ENCODE measurements at regions not wholly inside any gene's neighbourhood (a gene's known extent, or its start where the extent isn't known, plus 50 kb on each side); places are given as distances from the start of the nearest gene placed in this dataset.

DNA sequence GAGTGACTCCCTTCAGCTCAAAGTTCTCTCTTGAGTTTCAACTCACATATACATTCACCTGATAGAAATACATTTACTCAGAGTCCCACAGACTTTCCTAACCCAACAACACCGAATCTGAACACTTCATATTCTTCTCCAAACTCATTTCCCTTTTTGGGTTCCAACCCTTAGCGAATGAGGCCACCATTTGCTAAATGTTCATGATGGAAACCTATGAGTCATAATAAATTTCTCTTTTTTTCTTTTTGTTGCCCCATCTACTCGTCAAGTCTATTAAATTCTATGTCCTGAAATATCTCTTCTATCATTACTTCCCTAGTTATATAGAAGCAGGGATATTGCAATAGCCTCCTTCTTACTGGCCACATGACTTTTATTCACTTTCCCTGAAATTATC is 100.1 kb downstream of the HLX start:
- in situ Hi-C loops (cut with HindIII; ENCODE audit: extremely low pct_ligation_motif_present, low pct_unique_long_range_greater_than_20kb) (no loop called here), intact Hi-C loops (cut with micrococcal nuclease; ENCODE audit: unreplicated experiment) (no loop called here)
- Histone ChIP-seq H3K9ac (ENCODE audit: insufficient read depth, low read depth, low read length) (no peak overlapping the region), H3K36me3 (replicated peaks in 1 of 2; ENCODE audit: control insufficient read depth in 1 of 2, insufficient read depth in 2 of 2, low read length in 2 of 2) (no peaks in the 10 kb centered on the region), H3K9me3 (ENCODE audit: low read length) (no peaks in the 10 kb centered on the region), H2AFZ (ENCODE audit: low read length) (no peak overlapping the region), H3K27me3 (ENCODE audit: control insufficient read depth in 1 of 2, insufficient read depth in 2 of 2, low read length in 2 of 2) (no peaks in the 10 kb centered on the region; a peak in 1 of 5 replicates), H4K20me1 (ENCODE audit: insufficient read depth, low read length) (no peaks in the 10 kb centered on the region), H3K79me2 (ENCODE audit: insufficient read depth, low read length) (no peaks in the 10 kb centered on the region), H3K4me1 (ENCODE audit: insufficient read depth, low read length) (no peaks in the 10 kb centered on the region), H3K4me2 (ENCODE audit: low read depth, low read length) (no peak overlapping the region), H3K27ac (ENCODE audit: extremely low read length, insufficient read depth, low read length) (no peak overlapping the region), H3K4me3 (replicated peaks in 1 of 3; ENCODE audit: insufficient read depth in 1 of 3, low read depth in 2 of 3, low read length in 3 of 3) (no peak overlapping the region)
- ATAC-seq = no peak
- ChIA-PET CTCF (ENCODE audit: low intra/inter-chr PET ratio, low total read pairs) (no interaction called here), POLR2A (no interaction called here)
- FAIRE-seq = no peak
- no TSS peak for BruUV-seq (replicated peaks)
- 1% methylated on average over 3 of the region's 3 CpGs for WGBS (ENCODE audit: low lambda C conversion rate)
- no peak for DNase-seq (ENCODE audit: low spot score)
- no peak for TF ChIP-seq JARID2 (CRISPR knock-in tag; IDR thresholded peaks at IDR 0.05; ENCODE audit: insufficient replicate concordance)
- TF ChIP-seq RNF2 (conservative IDR thresholded peaks at IDR 0.05; ENCODE audit: low read depth) = no peak
- TF ChIP-seq, protein P1, sequence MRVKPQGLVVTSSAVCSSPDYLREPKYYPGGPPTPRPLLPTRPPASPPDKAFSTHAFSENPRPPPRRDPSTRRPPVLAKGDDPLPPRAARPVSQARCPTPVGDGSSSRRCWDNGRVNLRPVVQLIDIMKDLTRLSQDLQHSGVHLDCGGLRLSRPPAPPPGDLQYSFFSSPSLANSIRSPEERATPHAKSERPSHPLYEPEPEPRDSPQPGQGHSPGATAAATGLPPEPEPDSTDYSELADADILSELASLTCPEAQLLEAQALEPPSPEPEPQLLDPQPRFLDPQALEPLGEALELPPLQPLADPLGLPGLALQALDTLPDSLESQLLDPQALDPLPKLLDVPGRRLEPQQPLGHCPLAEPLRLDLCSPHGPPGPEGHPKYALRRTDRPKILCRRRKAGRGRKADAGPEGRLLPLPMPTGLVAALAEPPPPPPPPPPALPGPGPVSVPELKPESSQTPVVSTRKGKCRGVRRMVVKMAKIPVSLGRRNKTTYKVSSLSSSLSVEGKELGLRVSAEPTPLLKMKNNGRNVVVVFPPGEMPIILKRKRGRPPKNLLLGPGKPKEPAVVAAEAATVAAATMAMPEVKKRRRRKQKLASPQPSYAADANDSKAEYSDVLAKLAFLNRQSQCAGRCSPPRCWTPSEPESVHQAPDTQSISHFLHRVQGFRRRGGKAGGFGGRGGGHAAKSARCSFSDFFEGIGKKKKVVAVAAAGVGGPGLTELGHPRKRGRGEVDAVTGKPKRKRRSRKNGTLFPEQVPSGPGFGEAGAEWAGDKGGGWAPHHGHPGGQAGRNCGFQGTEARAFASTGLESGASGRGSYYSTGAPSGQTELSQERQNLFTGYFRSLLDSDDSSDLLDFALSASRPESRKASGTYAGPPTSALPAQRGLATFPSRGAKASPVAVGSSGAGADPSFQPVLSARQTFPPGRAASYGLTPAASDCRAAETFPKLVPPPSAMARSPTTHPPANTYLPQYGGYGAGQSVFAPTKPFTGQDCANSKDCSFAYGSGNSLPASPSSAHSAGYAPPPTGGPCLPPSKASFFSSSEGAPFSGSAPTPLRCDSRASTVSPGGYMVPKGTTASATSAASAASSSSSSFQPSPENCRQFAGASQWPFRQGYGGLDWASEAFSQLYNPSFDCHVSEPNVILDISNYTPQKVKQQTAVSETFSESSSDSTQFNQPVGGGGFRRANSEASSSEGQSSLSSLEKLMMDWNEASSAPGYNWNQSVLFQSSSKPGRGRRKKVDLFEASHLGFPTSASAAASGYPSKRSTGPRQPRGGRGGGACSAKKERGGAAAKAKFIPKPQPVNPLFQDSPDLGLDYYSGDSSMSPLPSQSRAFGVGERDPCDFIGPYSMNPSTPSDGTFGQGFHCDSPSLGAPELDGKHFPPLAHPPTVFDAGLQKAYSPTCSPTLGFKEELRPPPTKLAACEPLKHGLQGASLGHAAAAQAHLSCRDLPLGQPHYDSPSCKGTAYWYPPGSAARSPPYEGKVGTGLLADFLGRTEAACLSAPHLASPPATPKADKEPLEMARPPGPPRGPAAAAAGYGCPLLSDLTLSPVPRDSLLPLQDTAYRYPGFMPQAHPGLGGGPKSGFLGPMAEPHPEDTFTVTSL (CRISPR knock-in tag; IDR thresholded peaks at IDR 0.05; ENCODE audit: borderline replicate concordance) = no peak
- TF ChIP-seq SMAD3 (CRISPR knock-in tag; IDR thresholded peaks at IDR 0.05) = no peak
- TF ChIP-seq, protein P2, sequence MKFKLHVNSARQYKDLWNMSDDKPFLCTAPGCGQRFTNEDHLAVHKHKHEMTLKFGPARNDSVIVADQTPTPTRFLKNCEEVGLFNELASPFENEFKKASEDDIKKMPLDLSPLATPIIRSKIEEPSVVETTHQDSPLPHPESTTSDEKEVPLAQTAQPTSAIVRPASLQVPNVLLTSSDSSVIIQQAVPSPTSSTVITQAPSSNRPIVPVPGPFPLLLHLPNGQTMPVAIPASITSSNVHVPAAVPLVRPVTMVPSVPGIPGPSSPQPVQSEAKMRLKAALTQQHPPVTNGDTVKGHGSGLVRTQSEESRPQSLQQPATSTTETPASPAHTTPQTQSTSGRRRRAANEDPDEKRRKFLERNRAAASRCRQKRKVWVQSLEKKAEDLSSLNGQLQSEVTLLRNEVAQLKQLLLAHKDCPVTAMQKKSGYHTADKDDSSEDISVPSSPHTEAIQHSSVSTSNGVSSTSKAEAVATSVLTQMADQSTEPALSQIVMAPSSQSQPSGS (CRISPR knock-in tag; IDR thresholded peaks at IDR 0.05) = no peak
- TF ChIP-seq ZBTB20 (CRISPR knock-in tag; IDR thresholded peaks at IDR 0.05; ENCODE audit: borderline replicate concordance, low read depth) = no peak
- no peak for TF ChIP-seq MYNN (CRISPR knock-in tag; IDR thresholded peaks at IDR 0.05; ENCODE audit: low read depth)
- TF ChIP-seq ZFP90 (CRISPR knock-in tag; IDR thresholded peaks at IDR 0.05; ENCODE audit: borderline replicate concordance) = no peak
- TF ChIP-seq SKI (IDR thresholded peaks at IDR 0.05; ENCODE audit: partially characterized antibody) = no peak
- TF ChIP-seq DMAP1 (CRISPR knock-in tag; IDR thresholded peaks at IDR 0.05) = no peak
- no peak for TF ChIP-seq ZFAT (CRISPR knock-in tag; conservative IDR thresholded peaks at IDR 0.05)
- TF ChIP-seq ZSCAN31 (CRISPR knock-in tag; IDR thresholded peaks at IDR 0.05; ENCODE audit: low read depth) = no peak
- TF ChIP-seq, protein P3, sequence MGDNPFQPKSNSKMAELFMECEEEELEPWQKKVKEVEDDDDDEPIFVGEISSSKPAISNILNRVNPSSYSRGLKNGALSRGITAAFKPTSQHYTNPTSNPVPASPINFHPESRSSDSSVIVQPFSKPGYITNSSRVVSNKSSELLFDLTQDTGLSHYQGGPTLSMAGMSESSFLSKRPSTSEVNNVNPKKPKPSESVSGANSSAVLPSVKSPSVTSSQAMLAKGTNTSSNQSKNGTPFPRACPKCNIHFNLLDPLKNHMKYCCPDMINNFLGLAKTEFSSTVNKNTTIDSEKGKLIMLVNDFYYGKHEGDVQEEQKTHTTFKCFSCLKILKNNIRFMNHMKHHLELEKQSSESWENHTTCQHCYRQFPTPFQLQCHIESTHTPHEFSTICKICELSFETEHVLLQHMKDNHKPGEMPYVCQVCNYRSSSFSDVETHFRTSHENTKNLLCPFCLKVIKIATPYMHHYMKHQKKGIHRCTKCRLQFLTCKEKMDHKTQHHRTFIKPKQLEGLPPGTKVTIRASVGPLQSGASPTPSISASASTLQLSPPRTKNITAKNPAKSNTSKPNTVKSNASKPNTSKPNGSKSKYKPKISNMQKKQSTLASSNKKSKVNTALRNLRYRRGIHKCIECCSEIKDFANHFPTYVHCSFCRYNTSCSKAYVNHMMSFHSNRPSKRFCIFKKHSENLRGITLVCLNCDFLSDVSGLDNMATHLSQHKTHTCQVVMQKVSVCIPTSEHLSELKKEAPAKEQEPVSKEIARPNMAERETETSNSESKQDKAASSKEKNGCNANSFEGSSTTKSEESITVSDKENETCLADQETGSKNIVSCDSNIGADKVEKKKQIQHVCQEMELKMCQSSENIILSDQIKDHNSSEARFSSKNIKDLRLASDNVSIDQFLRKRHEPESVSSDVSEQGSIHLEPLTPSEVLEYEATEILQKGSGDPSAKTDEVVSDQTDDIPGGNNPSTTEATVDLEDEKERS (CRISPR knock-in tag; IDR thresholded peaks at IDR 0.05) = no peak
- no peak for TF ChIP-seq ZNF556 (CRISPR knock-in tag; IDR thresholded peaks at IDR 0.05; ENCODE audit: borderline replicate concordance)
- no peak for TF ChIP-seq TAF15 (IDR thresholded peaks at IDR 0.05; ENCODE audit: low read depth, low read length, poor library complexity, severe bottlenecking)

Data from HepG2 (cell line).